ENCODE measurements at regions not wholly inside any gene's neighbourhood (a gene's known extent, or its start where the extent isn't known, plus 50 kb on each side); places are given as distances from the start of the nearest gene placed in this dataset.

- DNase-seq (ENCODE audit: low spot score) (peak; percentile 45), FAIRE-seq (no peak)
Measured at GRCh38 chr2:108139521-108139920, 100.2 kb upstream of the SULT1C3 start.

GRCh38 chr2:108145557-108146326 is 94.0 kb upstream of the SULT1C3 start:
- FAIRE-seq (no peak), DNase-seq (ENCODE audit: low spot score) (peak; percentile 12)

GRCh38 chr2:108148555-108148954 is 91.2 kb upstream of the SULT1C3 start:
- FAIRE-seq: no peak

GRCh38 chr2:108154366-108155061 is 85.3 kb upstream of the SULT1C3 start:
- FAIRE-seq (no peak), DNase-seq (ENCODE audit: low spot score) (no peak)

More at GRCh38 chr2:108148555-108148954, 91.2 kb upstream of the SULT1C3 start:
- DNase-seq (ENCODE audit: low spot score): no peak

DNA sequence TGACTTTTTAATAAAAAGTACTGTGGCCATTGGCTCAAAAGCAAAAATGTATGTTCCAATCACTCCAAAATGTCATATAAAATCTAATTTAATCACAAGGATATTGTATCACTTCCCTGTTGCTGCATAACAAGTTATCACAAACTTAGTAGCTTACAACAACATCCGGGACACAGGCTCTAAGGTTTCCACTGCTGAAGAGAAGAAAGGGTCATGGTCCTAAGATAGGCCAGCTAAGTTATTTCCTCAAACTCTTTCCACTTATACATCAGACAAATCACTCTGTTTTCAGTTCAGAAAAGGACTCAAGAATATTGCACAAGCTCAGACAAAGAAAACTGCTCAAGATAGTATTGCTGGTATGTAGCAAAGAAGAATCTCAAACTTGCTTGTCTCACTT is 78.5 kb upstream of the SULT1C3 start:
- no peak for DNase-seq (ENCODE audit: low spot score)
- no peak for FAIRE-seq

- no peak for FAIRE-seq
- no peak for DNase-seq (ENCODE audit: low spot score)
Measured at GRCh38 chr2:108164318-108164717, 75.5 kb upstream of the SULT1C3 start.

DNA sequence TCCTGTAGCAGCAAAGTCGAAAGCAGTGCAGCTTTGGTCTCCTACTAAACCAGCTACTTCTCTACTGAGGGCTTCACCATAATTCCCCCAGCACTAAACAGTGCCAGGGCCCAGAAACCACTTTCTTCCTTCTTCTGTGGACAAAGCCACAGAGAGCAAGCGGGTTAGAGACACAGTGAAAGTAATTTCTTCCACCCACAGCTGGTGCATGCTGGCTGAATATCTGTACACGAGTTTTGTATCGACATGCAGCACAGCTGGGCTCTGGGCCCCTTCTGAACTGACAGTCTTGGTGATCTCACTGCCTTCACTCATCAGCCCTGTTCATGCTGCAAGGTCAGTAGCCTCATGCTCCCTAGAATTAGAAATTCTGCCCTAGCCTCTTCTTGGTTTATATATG is 74.0 kb upstream of the SULT1C3 start:
- FAIRE-seq (no peak), DNase-seq (ENCODE audit: low spot score) (no peak)

GRCh38 chr2:108167699-108168098 is 72.1 kb upstream of the SULT1C3 start:
- FAIRE-seq (no peak), DNase-seq (ENCODE audit: low spot score) (no peak)

- DNase-seq (ENCODE audit: low spot score) (peak; percentile 32), FAIRE-seq (peak; percentile 59)
Measured at GRCh38 chr2:108169982-108170625, 69.7 kb upstream of the SULT1C3 start.

DNA sequence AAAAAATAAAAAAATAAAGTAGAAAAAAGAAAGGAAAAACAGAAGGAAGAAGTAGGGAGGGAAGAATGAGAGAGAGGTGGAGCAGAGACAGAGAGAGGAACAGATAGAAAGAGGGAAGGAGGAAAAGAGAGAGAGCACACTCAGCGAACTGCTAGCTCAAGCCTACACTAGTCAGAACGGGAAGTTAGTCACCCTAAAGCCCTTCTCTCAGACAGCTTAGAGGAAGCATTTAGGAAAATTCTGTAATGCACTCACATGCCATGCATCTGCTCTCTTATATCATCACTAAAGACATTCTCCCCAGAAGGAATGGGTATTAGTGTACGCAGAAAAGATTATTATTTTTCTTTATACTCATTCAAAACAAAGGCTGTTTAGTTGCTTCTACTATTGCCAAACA is 68.1 kb upstream of the SULT1C3 start:
- DNase-seq (ENCODE audit: low spot score) (no peak), FAIRE-seq (no peak)

GRCh38 chr2:108182489-108182888 is 57.3 kb upstream of the SULT1C3 start:
- FAIRE-seq (no peak), DNase-seq (ENCODE audit: low spot score) (peak; percentile 40)

GRCh38 chr2:108184419-108184818 is 55.3 kb upstream of the SULT1C3 start:
- DNase-seq (ENCODE audit: low spot score) (peak; percentile 50), FAIRE-seq (no peak)

GRCh38 chr2:108189316-108189715 is 50.5 kb upstream of the SULT1C3 start:
- DNase-seq (ENCODE audit: low spot score) (no peak), FAIRE-seq (no peak)

Data from urothelium cell line (cell line).